Mesenchymal stem cell (in vitro differentiated cells and primary cell): ENCODE measurements at regions not wholly inside any gene's neighbourhood (a gene's known extent, or its start where the extent isn't known, plus 50 kb on each side); places are given as distances from the start of the nearest gene placed in this dataset.
A peak's percentile ranks its signal among the peaks of the same experiment; 100 is the strongest.

ENCODE experiments used
- DNase-seq: peaks from one replicate; pipeline ENCODE4 v3.0.0-alpha.2; 2013
- H2AFZ ChIP-seq: one replicate; pipeline ENCODE4 v1.6.1; 2013; ENCODE audit warnings: low read depth, mild to moderate bottlenecking, control low read depth, inconsistent platforms, low read length, moderate library complexity
- H2AK5ac ChIP-seq: 2 replicates; pipeline ENCODE4 v1.6.1; 2013; ENCODE audit warnings: low read length, moderate library complexity, mild to moderate bottlenecking, inconsistent platforms; ENCODE audit not compliant: severe bottlenecking
- H2BK120ac ChIP-seq: one replicate; pipeline ENCODE4 v1.6.1; 2013; ENCODE audit warnings: low read depth, mild to moderate bottlenecking, inconsistent platforms, low read length, moderate library complexity
- H2BK12ac ChIP-seq, 2 experiments: one replicate each; pipeline ENCODE4 v1.6.1; 2013; ENCODE audit warnings: inconsistent platforms in 2 of 2, low read length in 2 of 2, mild to moderate bottlenecking in 2 of 2, moderate library complexity in 2 of 2, control low read depth in 1 of 2
- H2BK15ac ChIP-seq: one replicate; pipeline ENCODE4 v1.6.1; 2013; ENCODE audit warnings: mild to moderate bottlenecking, low read depth, inconsistent platforms; ENCODE audit not compliant: poor library complexity, severe bottlenecking
- H2BK5ac ChIP-seq: 2 replicates; pipeline ENCODE4 v1.6.1; 2013; ENCODE audit warnings: low read depth, mild to moderate bottlenecking, low read length, control low read depth, inconsistent platforms; ENCODE audit not compliant: poor library complexity, severe bottlenecking
- H3K14ac ChIP-seq, 2 experiments: one replicate each; pipeline ENCODE4 v1.6.1; 2013; ENCODE audit warnings: inconsistent platforms in 2 of 2, low read length in 2 of 2, control low read depth in 1 of 2, mild to moderate bottlenecking in 1 of 2, moderate library complexity in 1 of 2
- H3K18ac ChIP-seq, 2 experiments: one replicate each; pipeline ENCODE4 v1.6.1; 2013; ENCODE audit warnings: inconsistent platforms in 2 of 2, low read length in 2 of 2, control low read depth in 1 of 2, low read depth in 1 of 2, mild to moderate bottlenecking in 1 of 2
- H3K23ac ChIP-seq, 2 experiments: one replicate each; pipeline ENCODE4 v1.6.1; 2013; ENCODE audit warnings: inconsistent platforms in 2 of 2, low read length in 2 of 2, mild to moderate bottlenecking in 2 of 2, moderate library complexity in 2 of 2, control low read depth in 1 of 2
- H3K27ac ChIP-seq: 2 replicates; pipeline ENCODE4 v1.5.1; 2013; ENCODE audit warnings: mild to moderate bottlenecking, moderate library complexity, low read length, control low read depth, inconsistent platforms; ENCODE audit not compliant: poor library complexity, severe bottlenecking
- H3K27me3 ChIP-seq, 2 experiments: 2 replicates each; pipeline versions ENCODE4 v1.6.1 to v1.7.0; 2013; ENCODE audit warnings: low read length in 2 of 2, mild to moderate bottlenecking in 2 of 2, moderate library complexity in 2 of 2, control low read depth in 1 of 2, inconsistent platforms in 1 of 2; ENCODE audit not compliant: control insufficient read depth in 1 of 2, insufficient read depth in 1 of 2
- H3K36me3 ChIP-seq, 2 experiments: 2 replicates each; pipeline versions ENCODE4 v1.6.1 to v1.7.0; 2013; ENCODE audit warnings: low read length in 2 of 2, control low read depth in 1 of 2, inconsistent platforms in 1 of 2, low read depth in 1 of 2, mild to moderate bottlenecking in 1 of 2; ENCODE audit not compliant: insufficient read depth in 2 of 2, control insufficient read depth in 1 of 2
- H3K4ac ChIP-seq, 2 experiments: one replicate each; pipeline ENCODE4 v1.6.1; 2013; ENCODE audit warnings: inconsistent platforms in 2 of 2, low read length in 2 of 2, mild to moderate bottlenecking in 2 of 2, moderate library complexity in 2 of 2, control low read depth in 1 of 2, low read depth in 1 of 2
- H3K4me1 ChIP-seq: 2 replicates; pipeline ENCODE4 v1.6.1; 2013; ENCODE audit warnings: low read depth, low read length, control low read depth; ENCODE audit not compliant: control insufficient read depth, insufficient read depth
- H3K4me2 ChIP-seq: 2 replicates; pipeline ENCODE4 v1.6.1; 2013; ENCODE audit warnings: low read length, mild to moderate bottlenecking, inconsistent platforms; ENCODE audit not compliant: poor library complexity, severe bottlenecking
- H3K4me3 ChIP-seq, 2 experiments: 2 replicates each; pipeline versions ENCODE4 v1.5.1 to v1.7.0; 2013; ENCODE audit warnings: low read length in 2 of 2, mild to moderate bottlenecking in 2 of 2, control low read depth in 1 of 2, low read depth in 1 of 2; ENCODE audit not compliant: insufficient read depth in 1 of 2
- H3K79me1 ChIP-seq: replicated peaks from 2 replicates; pipeline ENCODE4 v1.6.1; 2013; ENCODE audit warnings: mild to moderate bottlenecking, control low read depth, low read length, inconsistent platforms; ENCODE audit not compliant: poor library complexity, severe bottlenecking
- H3K9ac ChIP-seq: 2 replicates; pipeline ENCODE4 v1.7.0; 2013; ENCODE audit warnings: mild to moderate bottlenecking, low read length, moderate library complexity
- H3K9me3 ChIP-seq: 2 replicates; pipeline ENCODE4 v1.7.0; 2013; ENCODE audit warnings: mild to moderate bottlenecking, low read length; ENCODE audit not compliant: control insufficient read depth
- H4K8ac ChIP-seq: one replicate; pipeline ENCODE4 v1.6.1; 2013; ENCODE audit warnings: inconsistent platforms, mild to moderate bottlenecking, low read length, moderate library complexity
- H4K91ac ChIP-seq: one replicate; pipeline ENCODE4 v1.6.1; 2013; ENCODE audit warnings: mild to moderate bottlenecking, low read length, inconsistent platforms
- WGBS: methylation state at CpG from one replicate; pipeline ENCODE4 v1.1.7; 2013; ENCODE audit warnings: mixed read lengths; 5-methylcytosine and 5-hydroxymethylcytosine counted together

DNA sequence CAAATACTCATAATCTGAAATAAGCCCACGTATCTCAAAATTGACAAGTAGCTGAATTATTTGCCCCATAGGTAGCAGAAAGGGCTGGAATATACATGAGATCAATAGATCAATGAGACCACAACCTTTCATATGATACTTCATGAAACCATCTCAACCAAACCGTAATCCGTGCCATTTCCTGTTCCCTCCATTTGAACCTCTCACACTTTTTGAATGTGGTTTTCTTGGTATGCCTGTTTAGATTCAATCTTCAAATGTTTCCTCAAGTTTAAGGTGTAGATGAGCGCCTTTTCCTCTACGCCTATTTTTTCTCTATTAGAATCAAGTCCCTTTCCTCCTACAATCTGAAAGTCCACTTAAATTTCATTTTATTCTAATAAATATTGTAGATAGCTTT, 805.5 kb downstream of the EFNA5 start:
- Histone ChIP-seq H3K4me3 (no peak overlapping the region), H3K9me3 (no peaks in the 10 kb centered on the region), H3K14ac (no peak overlapping the region), H2BK15ac (no peak overlapping the region), H4K8ac (no peak overlapping the region), H3K27ac (no peak overlapping the region), H3K18ac (no peak overlapping the region), H3K79me1 (no peaks in the 10 kb centered on the region), H3K27me3 (no peaks in the 10 kb centered on the region), H3K4ac (no peak overlapping the region), H2BK5ac (no peak overlapping the region), H2AK5ac (no peak overlapping the region), H3K36me3 (no peaks in the 10 kb centered on the region), H3K4me2 (no peak overlapping the region), H3K4me1 (no peaks in the 10 kb centered on the region), H2BK12ac (no peak overlapping the region), H4K91ac (no peak overlapping the region), H3K23ac (no peak overlapping the region), H2BK120ac (no peak overlapping the region), H3K9ac (no peak overlapping the region), H2AFZ (no peak overlapping the region)
- WGBS, result 100% methylated on average over 1 of the region's 5 CpGs
- DNase-seq, result no peak

GRCh38 chr5:106862450-106863193, 808.1 kb downstream of the EFNA5 start:
- H2BK5ac ChIP-seq, result no peak overlapping the region
- no peaks in the 10 kb centered on the region for H3K79me1 ChIP-seq
- H2BK12ac ChIP-seq, result no peak overlapping the region
- peak; percentile 91 for DNase-seq
- H2BK15ac ChIP-seq, result no peak overlapping the region
- H2BK120ac ChIP-seq, result no peak overlapping the region
- no peak overlapping the region for H3K23ac ChIP-seq
- H3K9me3 ChIP-seq, result no peaks in the 10 kb centered on the region
- H3K4ac ChIP-seq, result no peak overlapping the region
- no peak overlapping the region for H3K9ac ChIP-seq
- no peak overlapping the region for H3K18ac ChIP-seq
- H3K4me2 ChIP-seq, result no peak overlapping the region
- no CpG with 5 or more reads among the region's 3 CpGs for WGBS
- H3K27me3 ChIP-seq, result no peaks in the 10 kb centered on the region
- no peak overlapping the region for H2AK5ac ChIP-seq
- no peak overlapping the region for H2AFZ ChIP-seq
- no peak overlapping the region for H3K14ac ChIP-seq
- H3K4me1 ChIP-seq, result no peaks in the 10 kb centered on the region
- peak overlapping the region; percentile 48 for H3K27ac ChIP-seq
- no peak overlapping the region for H3K4me3 ChIP-seq
- no peak overlapping the region for H4K91ac ChIP-seq
- H3K36me3 ChIP-seq, result no peaks in the 10 kb centered on the region
- H4K8ac ChIP-seq, result no peak overlapping the region

DNA sequence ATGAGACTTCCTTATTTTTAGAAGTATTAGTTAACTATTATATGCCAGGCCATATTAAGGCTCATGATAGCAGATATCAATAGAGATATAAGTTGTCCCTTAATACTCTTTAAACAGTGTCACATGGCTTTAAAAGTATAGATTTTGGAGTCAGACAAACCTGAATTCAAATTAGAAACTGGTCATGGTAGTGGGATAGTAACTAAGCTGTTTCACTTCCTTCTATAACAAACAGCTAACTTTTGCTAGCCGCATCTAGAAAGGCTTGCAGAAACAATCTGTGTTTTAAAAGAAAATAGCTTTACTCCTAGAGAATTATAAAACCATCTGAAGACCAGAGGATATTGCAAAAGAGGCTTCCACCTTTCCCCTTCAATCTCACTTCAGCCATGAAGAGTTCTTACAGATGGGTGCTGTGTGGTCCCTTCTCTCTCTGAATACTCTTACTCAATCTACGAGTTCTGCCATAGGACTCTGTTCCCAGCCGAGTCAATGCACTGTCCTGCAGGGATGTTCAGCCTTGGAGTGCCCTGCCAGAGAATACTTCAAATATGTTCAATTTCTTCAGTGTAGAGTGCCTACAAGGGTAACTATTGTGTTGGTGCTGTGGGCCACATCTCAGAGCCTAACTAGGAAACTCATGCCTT, 810.2 kb downstream of the EFNA5 start:
- Histone ChIP-seq H3K4me1 (no peaks in the 10 kb centered on the region), H3K23ac (no peak overlapping the region), H2AFZ (no peak overlapping the region), H3K9me3 (no peaks in the 10 kb centered on the region), H3K9ac (no peak overlapping the region), H3K27me3 (no peaks in the 10 kb centered on the region), H2BK15ac (no peak overlapping the region), H4K91ac (no peak overlapping the region), H3K36me3 (no peaks in the 10 kb centered on the region), H2AK5ac (no peak overlapping the region), H3K4me2 (no peak overlapping the region), H3K18ac (no peak overlapping the region), H2BK12ac (no peak overlapping the region), H3K4ac (no peak overlapping the region), H3K14ac (no peak overlapping the region), H4K8ac (no peak overlapping the region), H3K4me3 (no peak overlapping the region), H3K79me1 (no peaks in the 10 kb centered on the region), H2BK120ac (no peak overlapping the region), H2BK5ac (no peak overlapping the region), H3K27ac (no peak overlapping the region)
- no peak for DNase-seq
- 39% methylated on average over 3 of the region's 3 CpGs for WGBS

DNA sequence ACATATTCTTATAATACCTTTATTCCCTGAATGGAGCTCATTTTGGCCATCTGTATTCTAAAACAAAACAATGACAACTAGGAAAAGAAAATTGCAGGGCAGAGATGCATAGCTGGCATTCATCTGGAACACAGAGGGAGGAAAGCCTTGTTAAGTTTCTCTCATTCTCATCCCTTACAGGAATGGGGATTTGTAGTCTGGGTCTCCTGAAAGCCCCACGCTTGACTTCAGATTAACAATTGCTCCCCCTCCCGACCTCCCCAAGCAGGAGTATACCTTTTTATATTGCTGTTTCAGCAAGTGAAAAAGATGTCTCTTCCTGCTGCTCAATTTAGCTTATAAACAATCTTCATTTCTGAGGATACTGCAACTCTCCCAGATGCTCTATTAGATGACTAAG, 812.1 kb downstream of the EFNA5 start:
- H2BK12ac ChIP-seq, result no peak overlapping the region
- H3K14ac ChIP-seq, result no peak overlapping the region
- H3K4ac ChIP-seq, result no peak overlapping the region

More for the DNA sequence above, 812.1 kb downstream of the EFNA5 start:
- no peak overlapping the region for H3K23ac ChIP-seq
- H3K18ac ChIP-seq, result no peak overlapping the region
- H2BK120ac ChIP-seq, result no peak overlapping the region
- H3K4me3 ChIP-seq, result no peak overlapping the region
- H2AK5ac ChIP-seq, result no peak overlapping the region
- no peak overlapping the region for H4K8ac ChIP-seq
- no peak overlapping the region for H3K27ac ChIP-seq
- no peak overlapping the region for H4K91ac ChIP-seq
- no peak for DNase-seq
- H3K9me3 ChIP-seq, result no peaks in the 10 kb centered on the region
- no peaks in the 10 kb centered on the region for H3K27me3 ChIP-seq
- H3K36me3 ChIP-seq, result no peaks in the 10 kb centered on the region
- no peaks in the 10 kb centered on the region for H3K4me1 ChIP-seq
- no peak overlapping the region for H3K4me2 ChIP-seq
- H2BK5ac ChIP-seq, result peak overlapping the region; percentile 57
- no peak overlapping the region for H2AFZ ChIP-seq
- WGBS, result no CpG with 5 or more reads among the region's 2 CpGs
- H2BK15ac ChIP-seq, result no peak overlapping the region
- no peaks in the 10 kb centered on the region for H3K79me1 ChIP-seq
- no peak overlapping the region for H3K9ac ChIP-seq
